ENCODE measurements at regions not wholly inside any gene's neighbourhood (a gene's known extent, or its start where the extent isn't known, plus 50 kb on each side); places are given as distances from the start of the nearest gene placed in this dataset.
"Not testable (repeated sequence)": the region's sequence is repeated elsewhere in the genome, so short reads cannot be mapped to it uniquely, and the experiment has no call there.

DNA sequence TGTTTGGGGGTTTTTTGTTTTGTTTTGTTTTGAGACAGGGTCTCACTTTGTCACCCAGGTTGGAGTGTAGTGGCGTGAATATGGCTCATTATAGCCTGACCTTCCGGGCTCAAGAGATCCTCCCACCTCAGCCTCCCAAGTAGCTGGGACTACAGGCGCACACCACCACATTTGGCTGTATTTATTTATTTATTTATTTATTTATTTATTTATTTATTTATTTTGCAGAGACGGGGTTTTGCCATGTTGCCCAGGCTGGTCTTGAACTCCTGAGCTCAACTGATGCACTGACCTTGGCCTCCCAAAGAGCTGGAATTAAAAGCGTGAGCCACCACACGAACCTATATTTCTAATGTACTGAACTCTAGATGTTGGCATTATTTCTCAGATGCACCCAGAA, 105.2 kb upstream of the BEND4 start:
- TF ChIP-seq, protein P1, sequence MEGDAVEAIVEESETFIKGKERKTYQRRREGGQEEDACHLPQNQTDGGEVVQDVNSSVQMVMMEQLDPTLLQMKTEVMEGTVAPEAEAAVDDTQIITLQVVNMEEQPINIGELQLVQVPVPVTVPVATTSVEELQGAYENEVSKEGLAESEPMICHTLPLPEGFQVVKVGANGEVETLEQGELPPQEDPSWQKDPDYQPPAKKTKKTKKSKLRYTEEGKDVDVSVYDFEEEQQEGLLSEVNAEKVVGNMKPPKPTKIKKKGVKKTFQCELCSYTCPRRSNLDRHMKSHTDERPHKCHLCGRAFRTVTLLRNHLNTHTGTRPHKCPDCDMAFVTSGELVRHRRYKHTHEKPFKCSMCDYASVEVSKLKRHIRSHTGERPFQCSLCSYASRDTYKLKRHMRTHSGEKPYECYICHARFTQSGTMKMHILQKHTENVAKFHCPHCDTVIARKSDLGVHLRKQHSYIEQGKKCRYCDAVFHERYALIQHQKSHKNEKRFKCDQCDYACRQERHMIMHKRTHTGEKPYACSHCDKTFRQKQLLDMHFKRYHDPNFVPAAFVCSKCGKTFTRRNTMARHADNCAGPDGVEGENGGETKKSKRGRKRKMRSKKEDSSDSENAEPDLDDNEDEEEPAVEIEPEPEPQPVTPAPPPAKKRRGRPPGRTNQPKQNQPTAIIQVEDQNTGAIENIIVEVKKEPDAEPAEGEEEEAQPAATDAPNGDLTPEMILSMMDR (IDR thresholded peaks at IDR 0.05): not testable (repeated sequence)
- TF ChIP-seq SIN3A (IDR thresholded peaks at IDR 0.05; ENCODE audit: borderline replicate concordance, insufficient read depth, low read depth, low read length): not testable (repeated sequence)

All from Panc1 (cell line).